GM12878 (cell line): ENCODE measurements at regions not wholly inside any gene's neighbourhood (a gene's known extent, or its start where the extent isn't known, plus 50 kb on each side); places are given as distances from the start of the nearest gene placed in this dataset.

ENCODE experiments used
- ATAC-seq: fragments of 200-7000 bp; cut with Tn5 transposase; 3 replicates; pipeline ENCODE4 v1.9.1; 2020; ENCODE audit warnings: mild to moderate bottlenecking, moderate library complexity
- BruUV-seq: library from RNA; stranded (reverse); fragments of 400-500 nt; replicated peaks from 2 replicates; lab custom pipeline; 2021; lab: Mats Ljungman, UMichigan
- CTCF ChIA-PET: fragments of 300-600 bp; sonication (Branson Sonifier 250); formaldehyde crosslinking; extraction: SDS; loops from one replicate; lab custom pipeline; 2021; ENCODE audit warnings: inconsistent platforms; lab: Yijun Ruan, JAX
- POLR2A ChIA-PET: fragments of 350-600 bp; formaldehyde crosslinking; extraction: SDS; loops from one replicate; lab custom pipeline; 2021; ENCODE audit warnings: inconsistent platforms; lab: Charles Lee
- RAD21 ChIA-PET: fragments of 300-600 bp; sonication (Branson Sonifier 250); formaldehyde crosslinking; loops from one replicate; lab custom pipeline; 2023; ENCODE audit warnings: antibody characterized with exemption; ENCODE audit not compliant: unreplicated experiment; lab: Charles Lee
- SMC1A ChIA-PET: fragments of 300-600 bp; sonication (Branson Sonifier 250); formaldehyde crosslinking; loops from one replicate; lab custom pipeline; 2023; ENCODE audit not compliant: unreplicated experiment, uncharacterized antibody; lab: Charles Lee
- DNase-seq: peaks from one replicate; pipeline ENCODE4 v3.0.0-alpha.2; 2011; ENCODE audit warnings: low read depth, low spot score
- FAIRE-seq: peaks from 3 replicates; lab custom pipeline; 2011; peaks lifted over from hg19 to GRCh38; lab: Jason Lieb, UNC
- H2AFZ ChIP-seq: 2 replicates; pipeline ENCODE4 v1.6.0; 2011; ENCODE audit warnings: low read depth, low read length, control low read depth; ENCODE audit not compliant: control insufficient read depth
- H3K27ac ChIP-seq: 2 replicates; pipeline ENCODE4 v1.5.1; 2011; ENCODE audit warnings: control low read depth; ENCODE audit not compliant: control insufficient read depth, insufficient read depth
- H3K27me3 ChIP-seq, 2 experiments: replicated peaks in 1 of 2; 2 replicates each; pipeline versions ENCODE4 v1.6.0 to v1.6.1; 2011; ENCODE audit warnings: low read length in 1 of 2; ENCODE audit not compliant: control insufficient read depth in 2 of 2, insufficient read depth in 2 of 2
- H3K36me3 ChIP-seq, 2 experiments: 2 replicates each; pipeline ENCODE4 v1.5.1; 2011; ENCODE audit warnings: low read length in 1 of 2; ENCODE audit not compliant: control insufficient read depth in 2 of 2, insufficient read depth in 2 of 2
- H3K4me1 ChIP-seq: 2 replicates; pipeline ENCODE4 v1.6.1; 2011; ENCODE audit warnings: mild to moderate bottlenecking, low read length, moderate library complexity, mixed read lengths; ENCODE audit not compliant: control insufficient read depth, insufficient read depth
- H3K4me2 ChIP-seq: 2 replicates; pipeline ENCODE4 v1.6.0; 2011; ENCODE audit warnings: control low read depth; ENCODE audit not compliant: control insufficient read depth, insufficient read depth
- H3K4me3 ChIP-seq: fragments of 200-600 bp; sonication (generic); 2 replicates; pipeline ENCODE4 v1.5.1; 2016
- H3K79me2 ChIP-seq: 2 replicates; pipeline ENCODE4 v1.6.0; 2011; ENCODE audit warnings: low read length; ENCODE audit not compliant: control insufficient read depth, insufficient read depth
- H3K9ac ChIP-seq: 2 replicates; pipeline ENCODE4 v1.8.0; 2011; ENCODE audit warnings: low read length, control low read depth, mixed read lengths; ENCODE audit not compliant: control insufficient read depth, insufficient read depth
- H3K9me3 ChIP-seq: replicated peaks from 3 replicates; pipeline ENCODE4 v1.5.1; 2011; ENCODE audit warnings: mild to moderate bottlenecking, low read length; ENCODE audit not compliant: control insufficient read depth, insufficient read depth
- H4K20me1 ChIP-seq: 2 replicates; pipeline ENCODE4 v1.6.0; 2011; ENCODE audit not compliant: control insufficient read depth, insufficient read depth
- ETV6 ChIP-seq, 2 experiments: fragments of 450-650 bp in 1 of 2; IDR thresholded peaks in 1 of 2; conservative IDR thresholded peaks in 1 of 2; 2 replicates each; pipeline ENCODE4 v1.6.1; 2014; ENCODE audit warnings: antibody characterized with exemption in 1 of 2, borderline replicate concordance in 1 of 2, low read depth in 1 of 2, mild to moderate bottlenecking in 1 of 2, moderate library complexity in 1 of 2
- NKRF ChIP-seq: fragments of 450-650 bp; conservative IDR thresholded peaks from 2 replicates; pipeline ENCODE4 v1.6.1; 2017; ENCODE audit warnings: mild to moderate bottlenecking, moderate library complexity
- NR2C2 ChIP-seq: IDR thresholded peaks from 2 replicates; pipeline ENCODE4 v1.6.1; 2011; ENCODE audit warnings: borderline replicate concordance, low read depth; ENCODE audit not compliant: control insufficient read depth, insufficient read length
- POLR2A ChIP-seq: IDR thresholded peaks from 2 replicates; pipeline ENCODE4 v1.6.1; 2011; ENCODE audit warnings: low read depth, mild to moderate bottlenecking, low read length
- RCOR1 ChIP-seq: conservative IDR thresholded peaks from 2 replicates; pipeline ENCODE4 v1.6.1; 2012; ENCODE audit warnings: low read depth, low read length, improper control_type of control experiment
- SUZ12 ChIP-seq: fragments of 200-600 bp; sonication (generic); IDR thresholded peaks from one replicate; pipeline ENCODE4 v1.6.1; 2018; ENCODE audit warnings: antibody characterized with exemption, mild to moderate bottlenecking; ENCODE audit not compliant: unreplicated experiment
- ZNF687 ChIP-seq: fragments of 450-650 bp; IDR thresholded peaks from 2 replicates; pipeline ENCODE4 v1.6.1; 2017; ENCODE audit warnings: mild to moderate bottlenecking, moderate library complexity
- WGBS: methylation state at CpG from one replicate; pipeline ENCODE4 v1.1.6; 2016; ENCODE audit warnings: low lambda C conversion rate; ENCODE audit not compliant: insufficient replicate concordance, insufficient coverage; ENCODE audit errors: missing lambda C conversion rate; 5-methylcytosine and 5-hydroxymethylcytosine counted together
- in situ Hi-C: fragments of 300-500 bp; cut with MboI; formaldehyde crosslinking; loops from 9 replicates; pipeline ENCODE4 v1.14.3; 2018; ENCODE audit warnings: mixed read lengths
- intact Hi-C: fragments of 100-400 bp; cut with micrococcal nuclease; formaldehyde crosslinking; loops from one replicate; pipeline ENCODE4 v1.14.2; 2022; ENCODE audit not compliant: unreplicated experiment

- no peaks in the 10 kb centered on the region for H3K79me2 ChIP-seq
- WGBS = 33% methylated on average over 6 of the region's 6 CpGs
- FAIRE-seq (no peak), DNase-seq (no peak), ATAC-seq (no peak)
- H4K20me1 ChIP-seq = no peaks in the 10 kb centered on the region
- in situ Hi-C loops = no loop called here
- ChIA-PET SMC1A (no interaction called here), POLR2A (no interaction called here), CTCF (no interaction called here), RAD21 (no interaction called here)
- no peak overlapping the region for H3K4me3 ChIP-seq
- BruUV-seq = no TSS peak
- TF ChIP-seq RCOR1 = no peak
- TF ChIP-seq NKRF = no peak
- TF ChIP-seq ETV6 (conservative IDR thresholded peaks at IDR 0.05 in 1 of 2, IDR thresholded peaks at IDR 0.05 in 1 of 2; ENCODE audit: borderline replicate concordance in 1 of 2, low read depth in 1 of 2) = no peak
- no peak for TF ChIP-seq NR2C2
- TF ChIP-seq SUZ12 = no peak
- no peak for TF ChIP-seq ZNF687
- no peak for TF ChIP-seq POLR2A
- no peak overlapping the region for H3K27ac ChIP-seq
- intact Hi-C loops = no loop called here
- H3K9ac ChIP-seq = no peak overlapping the region
- H3K4me2 ChIP-seq = no peak overlapping the region
- H3K9me3 ChIP-seq = no peaks in the 10 kb centered on the region
- H2AFZ ChIP-seq = no peak overlapping the region
- H3K4me1 ChIP-seq = no peaks in the 10 kb centered on the region
- H3K36me3 ChIP-seq = no peaks in the 10 kb centered on the region
- no peaks in the 10 kb centered on the region for H3K27me3 ChIP-seq
Measured at GRCh38 chr14:29062466-29062865, 295.9 kb downstream of the FOXG1 start.
